ENCODE measurements at regions not wholly inside any gene's neighbourhood (a gene's known extent, or its start where the extent isn't known, plus 50 kb on each side); places are given as distances from the start of the nearest gene placed in this dataset.

- no peak for TF ChIP-seq CTCF (IDR thresholded peaks at IDR 0.05)
- no peak for TF ChIP-seq POLR2A (IDR thresholded peaks at IDR 0.05)
These were observed 61.3 kb downstream of the PHLDA1 start for GRCh38 chr12:75970310-75970709.

All from breast epithelium (tissue), 3 donors.